ENCODE measurements at regions not wholly inside any gene's neighbourhood (a gene's known extent, or its start where the extent isn't known, plus 50 kb on each side); places are given as distances from the start of the nearest gene placed in this dataset.

- TF ChIP-seq POLR2AphosphoS5 (IDR thresholded peaks at IDR 0.05) (no peak), CTCF (IDR thresholded peaks at IDR 0.05) (no peak)
Observed at GRCh38 chr16:77541165-77541564, 106.3 kb upstream of the ADAMTS18 start.

Data from upper lobe of left lung (tissue), 4 donors.